ENCODE measurements at regions not wholly inside any gene's neighbourhood (a gene's known extent, or its start where the extent isn't known, plus 50 kb on each side); places are given as distances from the start of the nearest gene placed in this dataset.
A peak's percentile ranks its signal among the peaks of the same experiment; 100 is the strongest.
"Not testable (repeated sequence)": the region's sequence is repeated elsewhere in the genome, so short reads cannot be mapped to it uniquely, and the experiment has no call there.

- TF ChIP-seq, protein P1, sequence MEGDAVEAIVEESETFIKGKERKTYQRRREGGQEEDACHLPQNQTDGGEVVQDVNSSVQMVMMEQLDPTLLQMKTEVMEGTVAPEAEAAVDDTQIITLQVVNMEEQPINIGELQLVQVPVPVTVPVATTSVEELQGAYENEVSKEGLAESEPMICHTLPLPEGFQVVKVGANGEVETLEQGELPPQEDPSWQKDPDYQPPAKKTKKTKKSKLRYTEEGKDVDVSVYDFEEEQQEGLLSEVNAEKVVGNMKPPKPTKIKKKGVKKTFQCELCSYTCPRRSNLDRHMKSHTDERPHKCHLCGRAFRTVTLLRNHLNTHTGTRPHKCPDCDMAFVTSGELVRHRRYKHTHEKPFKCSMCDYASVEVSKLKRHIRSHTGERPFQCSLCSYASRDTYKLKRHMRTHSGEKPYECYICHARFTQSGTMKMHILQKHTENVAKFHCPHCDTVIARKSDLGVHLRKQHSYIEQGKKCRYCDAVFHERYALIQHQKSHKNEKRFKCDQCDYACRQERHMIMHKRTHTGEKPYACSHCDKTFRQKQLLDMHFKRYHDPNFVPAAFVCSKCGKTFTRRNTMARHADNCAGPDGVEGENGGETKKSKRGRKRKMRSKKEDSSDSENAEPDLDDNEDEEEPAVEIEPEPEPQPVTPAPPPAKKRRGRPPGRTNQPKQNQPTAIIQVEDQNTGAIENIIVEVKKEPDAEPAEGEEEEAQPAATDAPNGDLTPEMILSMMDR (IDR thresholded peaks at IDR 0.05): peak in 5 of 7 experiments; percentile 3 to 41 (median 20)
- H3K27ac ChIP-seq; H3K9me3 ChIP-seq; H3K4me1 ChIP-seq; intact Hi-C loops (cut with DNase I); H3K27me3 ChIP-seq; H3K36me3 ChIP-seq (replicated peaks in 1 of 2; ENCODE audit: insufficient read depth in 1 of 2, low read depth in 2 of 2); ATAC-seq; H3K4me3 ChIP-seq: not testable (repeated sequence)
- WGBS, 2 donors: 45 to 78% methylated on average over 4 to 5 of the region's 13 CpGs
- DNase-seq: peak in 2 of 4 donors; percentile 10 to 23
Measured at GRCh38 chr14:106170163-106170658, 643.8 kb downstream of the TMEM121 start.

DNA sequence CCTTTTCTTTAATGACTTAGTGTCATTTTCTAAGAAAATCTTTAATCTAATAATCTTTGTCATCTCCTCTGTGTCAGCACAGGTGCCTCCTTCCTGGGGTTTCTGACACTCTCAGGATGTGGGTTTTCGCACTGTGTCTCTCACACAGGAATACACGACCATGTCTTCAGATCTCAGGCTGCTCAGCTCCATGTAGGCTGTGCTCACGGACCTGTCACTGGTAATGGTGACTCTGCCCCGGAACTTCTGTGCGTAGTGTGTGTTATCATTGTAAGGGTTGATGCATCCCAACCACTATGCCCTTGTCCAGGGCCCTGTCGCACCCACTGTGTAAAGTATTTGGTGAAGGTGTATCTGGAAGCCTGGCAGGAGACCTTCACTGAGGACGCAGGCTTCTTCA lies 647.8 kb downstream of the TMEM121 start:
- WGBS, 2 donors: 29 to 36% methylated on average over 4 to 7 of the region's 7 CpGs
- H3K36me3 ChIP-seq (replicated peaks in 1 of 2; ENCODE audit: insufficient read depth in 1 of 2, low read depth in 2 of 2): no peaks in the 10 kb centered on the region
- no peak overlapping the region for H3K27ac ChIP-seq
- H3K27me3 ChIP-seq: no peaks in the 10 kb centered on the region
- ATAC-seq: no peak
- peak in 1 of 4 donors; percentile 12 for DNase-seq
- intact Hi-C loops (cut with DNase I): no loop called here
- no peak for TF ChIP-seq POLR2A (IDR thresholded peaks at IDR 0.05)
- TF ChIP-seq, protein P1 (IDR thresholded peaks at IDR 0.05): no peak
- H3K9me3 ChIP-seq: no peaks in the 10 kb centered on the region
- H3K4me1 ChIP-seq: no peaks in the 10 kb centered on the region
- no peak overlapping the region for H3K4me3 ChIP-seq

- intact Hi-C loops (cut with DNase I); H3K27ac ChIP-seq; H3K27me3 ChIP-seq; H3K4me1 ChIP-seq; ATAC-seq; H3K36me3 ChIP-seq (replicated peaks in 1 of 2; ENCODE audit: insufficient read depth in 1 of 2, low read depth in 2 of 2); H3K4me3 ChIP-seq; H3K9me3 ChIP-seq; DNase-seq: not testable (repeated sequence)
- whole genome bisulfite sequencing, 2 donors: 31% methylated on average over 7 of the region's 7 CpGs
Measured at GRCh38 chr14:106177266-106178246, 651.2 kb downstream of the TMEM121 start.

- no peaks in the 10 kb centered on the region for H3K36me3 ChIP-seq (replicated peaks in 1 of 2; ENCODE audit: insufficient read depth in 1 of 2, low read depth in 2 of 2)
- H3K9me3 ChIP-seq: no peaks in the 10 kb centered on the region
- H3K27ac ChIP-seq: no peak overlapping the region
- no peak for ATAC-seq
- no peak for DNase-seq
- H3K4me3 ChIP-seq: no peak overlapping the region
- intact Hi-C loops (cut with DNase I): no loop called here
- 14 to 29% methylated on average over 2 of the region's 2 CpGs for WGBS, 2 donors
- no peaks in the 10 kb centered on the region for H3K27me3 ChIP-seq
- no peaks in the 10 kb centered on the region for H3K4me1 ChIP-seq
- TF ChIP-seq POLR2A (IDR thresholded peaks at IDR 0.05): no peak
- TF ChIP-seq, protein P1 (IDR thresholded peaks at IDR 0.05): no peak
Measured at GRCh38 chr14:106179761-106180160, 653.4 kb downstream of the TMEM121 start.

GRCh38 chr14:106184771-106185170 lies 658.4 kb downstream of the TMEM121 start:
- intact Hi-C loops (cut with DNase I); ATAC-seq: not testable (repeated sequence)
- 56 to 62% methylated on average over 7 to 8 of the region's 8 CpGs for WGBS, 2 donors

GRCh38 chr14:106185174-106185836 lies 658.9 kb downstream of the TMEM121 start:
- H3K27ac ChIP-seq; intact Hi-C loops (cut with DNase I): not testable (repeated sequence)
- WGBS, 2 donors: 63 to 76% methylated on average over 6 of the region's 6 CpGs

More at GRCh38 chr14:106184771-106185170, 658.4 kb downstream of the TMEM121 start:
- DNase-seq: peak in 1 of 4 donors; percentile 24
- not testable (repeated sequence) for H3K9me3 ChIP-seq; H3K4me3 ChIP-seq; H3K27ac ChIP-seq; H3K27me3 ChIP-seq; H3K4me1 ChIP-seq; H3K36me3 ChIP-seq (replicated peaks in 1 of 2; ENCODE audit: insufficient read depth in 1 of 2, low read depth in 2 of 2)

More at GRCh38 chr14:106185174-106185836, 658.9 kb downstream of the TMEM121 start:
- H3K27me3 ChIP-seq; ATAC-seq; H3K4me1 ChIP-seq; H3K9me3 ChIP-seq; H3K4me3 ChIP-seq; DNase-seq; H3K36me3 ChIP-seq (replicated peaks in 1 of 2; ENCODE audit: insufficient read depth in 1 of 2, low read depth in 2 of 2): not testable (repeated sequence)

Data from body of pancreas (tissue), 4 donors.